GM23338 (cell line): ENCODE measurements at regions not wholly inside any gene's neighbourhood (a gene's known extent, or its start where the extent isn't known, plus 50 kb on each side); places are given as distances from the start of the nearest gene placed in this dataset.

Experiments used
- ATAC-seq: fragments of 200-7000 bp; cut with Tn5 transposase; 3 replicates; pipeline ENCODE4 v1.9.1; 2020
- DNase-seq: peaks from one replicate; pipeline ENCODE4 v3.0.0-alpha.2; 2015; ENCODE audit warnings: low spot score
- H2AFZ ChIP-seq: fragments of 200-600 bp; sonication (generic); 2 replicates; pipeline ENCODE4 v1.8.0; 2016; ENCODE audit warnings: antibody characterized with exemption, mild to moderate bottlenecking, moderate library complexity
- H3F3A ChIP-seq: fragments of 200-600 bp; sonication (generic); replicated peaks from 2 replicates; pipeline ENCODE4 v1.8.0; 2017; ENCODE audit warnings: antibody characterized with exemption, mixed run types, low read depth
- H3K27ac ChIP-seq: fragments of 200-600 bp; sonication (generic); 2 replicates; pipeline ENCODE4 v1.6.1; 2016; ENCODE audit warnings: low read depth
- H3K27me3 ChIP-seq: fragments of 200-600 bp; sonication (generic); 2 replicates; pipeline ENCODE4 v1.8.0; 2016; ENCODE audit warnings: mild to moderate bottlenecking, mixed run types, moderate library complexity; ENCODE audit not compliant: insufficient read depth
- H3K36me3 ChIP-seq: fragments of 200-600 bp; sonication (generic); 2 replicates; pipeline ENCODE4 v1.8.0; 2016; ENCODE audit warnings: mild to moderate bottlenecking; ENCODE audit not compliant: insufficient read depth
- H3K4me1 ChIP-seq: fragments of 200-600 bp; sonication (generic); 2 replicates; pipeline ENCODE4 v1.8.0; 2016; ENCODE audit warnings: mild to moderate bottlenecking, moderate library complexity; ENCODE audit not compliant: insufficient read depth
- H3K4me2 ChIP-seq: fragments of 200-600 bp; sonication (generic); 2 replicates; pipeline ENCODE4 v1.7.1; 2017; ENCODE audit warnings: mixed run types
- H3K4me3 ChIP-seq: fragments of 200-600 bp; sonication (generic); 2 replicates; pipeline ENCODE4 v1.6.1; 2016; ENCODE audit warnings: mixed run types
- H3K79me2 ChIP-seq: fragments of 200-600 bp; sonication (generic); replicated peaks from 2 replicates; pipeline ENCODE4 v1.8.0; 2017; ENCODE audit warnings: mild to moderate bottlenecking; ENCODE audit not compliant: insufficient read depth
- H3K9me2 ChIP-seq: fragments of 200-600 bp; sonication (generic); 2 replicates; pipeline ENCODE4 v1.8.0; 2017; ENCODE audit not compliant: insufficient read depth
- H4K20me1 ChIP-seq: fragments of 200-600 bp; sonication (generic); replicated peaks from 2 replicates; pipeline ENCODE4 v1.8.0; 2017; ENCODE audit warnings: mild to moderate bottlenecking; ENCODE audit not compliant: insufficient read depth
- H3K27ac Mint-ChIP-seq: 2 replicates; pipeline ENCODE4 v1.8.0; 2020; ENCODE audit warnings: inconsistent platforms, mild to moderate bottlenecking, moderate library complexity, mixed read lengths
- H3K27me3 Mint-ChIP-seq: 3 replicates; pipeline ENCODE4 v1.8.0; 2022; ENCODE audit warnings: low read depth, mild to moderate bottlenecking, moderate library complexity, mixed read lengths, inconsistent platforms; ENCODE audit not compliant: insufficient read depth, poor library complexity
- H3K36me3 Mint-ChIP-seq: 3 replicates; pipeline ENCODE4 v1.8.0; 2021; ENCODE audit warnings: low read depth, mild to moderate bottlenecking, inconsistent platforms, moderate library complexity, mixed read lengths
- H3K4me1 Mint-ChIP-seq: 3 replicates; pipeline ENCODE4 v1.8.0; 2020; ENCODE audit warnings: mild to moderate bottlenecking, inconsistent platforms, mixed read lengths
- H3K4me3 Mint-ChIP-seq: 3 replicates; pipeline ENCODE4 v1.8.0; 2021; ENCODE audit warnings: moderate library complexity, mild to moderate bottlenecking, inconsistent platforms, mixed read lengths
- H3K9me3 Mint-ChIP-seq: 3 replicates; pipeline ENCODE4 v1.8.0; 2020; ENCODE audit warnings: moderate library complexity, mild to moderate bottlenecking, inconsistent platforms, mixed read lengths
- CREB1 ChIP-seq: fragments of 250-450 bp; sonication (Bioruptor Pico); IDR thresholded peaks from 2 replicates; pipeline ENCODE4 v1.5.0; 2020; ENCODE audit warnings: low read depth, mild to moderate bottlenecking, moderate library complexity
- ETS1 ChIP-seq: IDR thresholded peaks from 2 replicates; pipeline ENCODE4 v1.6.1; 2016; ENCODE audit warnings: antibody characterized with exemption
- EZH2 ChIP-seq: fragments of 200-600 bp; sonication (generic); IDR thresholded peaks from one replicate; pipeline ENCODE4 v1.8.0; 2017; ENCODE audit warnings: antibody characterized with exemption, mild to moderate bottlenecking, low read depth; ENCODE audit not compliant: unreplicated experiment
- EZH2phosphoT487 ChIP-seq: fragments of 200-600 bp; sonication (generic); IDR thresholded peaks from one replicate; pipeline ENCODE4 v1.8.1; 2018; ENCODE audit warnings: antibody characterized with exemption; ENCODE audit not compliant: unreplicated experiment
- JUNB ChIP-seq: IDR thresholded peaks from one replicate; pipeline ENCODE4 v1.6.1; 2016; ENCODE audit warnings: antibody characterized with exemption; ENCODE audit not compliant: unreplicated experiment
- NANOG ChIP-seq: IDR thresholded peaks from 2 replicates; pipeline ENCODE4 v1.6.1; 2016; ENCODE audit warnings: antibody characterized with exemption, borderline replicate concordance
- POLR2AphosphoS5 ChIP-seq: IDR thresholded peaks from 2 replicates; pipeline ENCODE4 v1.6.1; 2016; ENCODE audit warnings: antibody characterized with exemption, low read depth
- STAT1 ChIP-seq: IDR thresholded peaks from one replicate; pipeline ENCODE4 v1.6.1; 2016; ENCODE audit warnings: antibody characterized with exemption; ENCODE audit not compliant: unreplicated experiment
- ZNF114 ChIP-seq: fragments of 250-450 bp; sonication (Bioruptor Pico); IDR thresholded peaks from 2 replicates; pipeline ENCODE4 v1.5.0; 2020; ENCODE audit warnings: mild to moderate bottlenecking, moderate library complexity
- ZNF331 ChIP-seq: fragments of 250-450 bp; sonication (Bioruptor Pico); IDR thresholded peaks from 2 replicates; pipeline ENCODE4 v1.5.0; 2020; ENCODE audit warnings: low read depth, mild to moderate bottlenecking, moderate library complexity
- TF ChIP-seq, protein P1 (sequence below), 2 experiments: fragments of 200-600 bp in 1 of 2; sonication (generic) in 1 of 2; conservative IDR thresholded peaks; 2 replicates each; pipeline versions ENCODE4 v1.5.1 to v1.6.1; 2016 to 2017; ENCODE audit warnings: antibody characterized with exemption in 2 of 2, low read depth in 2 of 2, mild to moderate bottlenecking in 2 of 2, moderate library complexity in 1 of 2
- TF ChIP-seq, protein P2 (sequence below): IDR thresholded peaks from one replicate; pipeline ENCODE4 v1.6.1; 2018; ENCODE audit warnings: antibody characterized with exemption; ENCODE audit not compliant: unreplicated experiment
- TF ChIP-seq, protein P3 (sequence below): fragments of 250-450 bp; sonication (Bioruptor Pico); IDR thresholded peaks from 2 replicates; pipeline ENCODE4 v1.5.0; 2020; ENCODE audit warnings: mild to moderate bottlenecking, moderate library complexity

- H3F3A ChIP-seq = no peaks in the 10 kb centered on the region
- H3K4me1 ChIP-seq = no peaks in the 10 kb centered on the region
- H3K27ac Mint-ChIP-seq = no peak overlapping the region
- H3K27me3 Mint-ChIP-seq = no peaks in the 10 kb centered on the region
- H3K4me3 ChIP-seq = no peak overlapping the region
- no peak overlapping the region for H3K27ac ChIP-seq
- no peak overlapping the region for H3K4me3 Mint-ChIP-seq
- H3K79me2 ChIP-seq = no peaks in the 10 kb centered on the region
- H3K36me3 Mint-ChIP-seq = no peaks in the 10 kb centered on the region; the same call in 1 of the 3 replicates
- H3K4me2 ChIP-seq = no peak overlapping the region
- H4K20me1 ChIP-seq = no peaks in the 10 kb centered on the region
- no peak for ATAC-seq
- no peaks in the 10 kb centered on the region for H3K27me3 ChIP-seq
- no peaks in the 10 kb centered on the region for H3K4me1 Mint-ChIP-seq
- DNase-seq = no peak
- H3K9me3 Mint-ChIP-seq = peaks cover 15% of the 10 kb centered on the region
- no peak for TF ChIP-seq JUNB
- no peak for TF ChIP-seq ETS1
- no peak for TF ChIP-seq POLR2AphosphoS5
- TF ChIP-seq CREB1 (CRISPR knock-in tag) = no peak
- TF ChIP-seq, protein P1, sequence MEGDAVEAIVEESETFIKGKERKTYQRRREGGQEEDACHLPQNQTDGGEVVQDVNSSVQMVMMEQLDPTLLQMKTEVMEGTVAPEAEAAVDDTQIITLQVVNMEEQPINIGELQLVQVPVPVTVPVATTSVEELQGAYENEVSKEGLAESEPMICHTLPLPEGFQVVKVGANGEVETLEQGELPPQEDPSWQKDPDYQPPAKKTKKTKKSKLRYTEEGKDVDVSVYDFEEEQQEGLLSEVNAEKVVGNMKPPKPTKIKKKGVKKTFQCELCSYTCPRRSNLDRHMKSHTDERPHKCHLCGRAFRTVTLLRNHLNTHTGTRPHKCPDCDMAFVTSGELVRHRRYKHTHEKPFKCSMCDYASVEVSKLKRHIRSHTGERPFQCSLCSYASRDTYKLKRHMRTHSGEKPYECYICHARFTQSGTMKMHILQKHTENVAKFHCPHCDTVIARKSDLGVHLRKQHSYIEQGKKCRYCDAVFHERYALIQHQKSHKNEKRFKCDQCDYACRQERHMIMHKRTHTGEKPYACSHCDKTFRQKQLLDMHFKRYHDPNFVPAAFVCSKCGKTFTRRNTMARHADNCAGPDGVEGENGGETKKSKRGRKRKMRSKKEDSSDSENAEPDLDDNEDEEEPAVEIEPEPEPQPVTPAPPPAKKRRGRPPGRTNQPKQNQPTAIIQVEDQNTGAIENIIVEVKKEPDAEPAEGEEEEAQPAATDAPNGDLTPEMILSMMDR (conservative IDR thresholded peaks at IDR 0.05; ENCODE audit: low read depth in 2 of 2) = no peak
- TF ChIP-seq, protein P2, sequence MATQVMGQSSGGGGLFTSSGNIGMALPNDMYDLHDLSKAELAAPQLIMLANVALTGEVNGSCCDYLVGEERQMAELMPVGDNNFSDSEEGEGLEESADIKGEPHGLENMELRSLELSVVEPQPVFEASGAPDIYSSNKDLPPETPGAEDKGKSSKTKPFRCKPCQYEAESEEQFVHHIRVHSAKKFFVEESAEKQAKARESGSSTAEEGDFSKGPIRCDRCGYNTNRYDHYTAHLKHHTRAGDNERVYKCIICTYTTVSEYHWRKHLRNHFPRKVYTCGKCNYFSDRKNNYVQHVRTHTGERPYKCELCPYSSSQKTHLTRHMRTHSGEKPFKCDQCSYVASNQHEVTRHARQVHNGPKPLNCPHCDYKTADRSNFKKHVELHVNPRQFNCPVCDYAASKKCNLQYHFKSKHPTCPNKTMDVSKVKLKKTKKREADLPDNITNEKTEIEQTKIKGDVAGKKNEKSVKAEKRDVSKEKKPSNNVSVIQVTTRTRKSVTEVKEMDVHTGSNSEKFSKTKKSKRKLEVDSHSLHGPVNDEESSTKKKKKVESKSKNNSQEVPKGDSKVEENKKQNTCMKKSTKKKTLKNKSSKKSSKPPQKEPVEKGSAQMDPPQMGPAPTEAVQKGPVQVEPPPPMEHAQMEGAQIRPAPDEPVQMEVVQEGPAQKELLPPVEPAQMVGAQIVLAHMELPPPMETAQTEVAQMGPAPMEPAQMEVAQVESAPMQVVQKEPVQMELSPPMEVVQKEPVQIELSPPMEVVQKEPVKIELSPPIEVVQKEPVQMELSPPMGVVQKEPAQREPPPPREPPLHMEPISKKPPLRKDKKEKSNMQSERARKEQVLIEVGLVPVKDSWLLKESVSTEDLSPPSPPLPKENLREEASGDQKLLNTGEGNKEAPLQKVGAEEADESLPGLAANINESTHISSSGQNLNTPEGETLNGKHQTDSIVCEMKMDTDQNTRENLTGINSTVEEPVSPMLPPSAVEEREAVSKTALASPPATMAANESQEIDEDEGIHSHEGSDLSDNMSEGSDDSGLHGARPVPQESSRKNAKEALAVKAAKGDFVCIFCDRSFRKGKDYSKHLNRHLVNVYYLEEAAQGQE = no peak
- TF ChIP-seq, protein P3, sequence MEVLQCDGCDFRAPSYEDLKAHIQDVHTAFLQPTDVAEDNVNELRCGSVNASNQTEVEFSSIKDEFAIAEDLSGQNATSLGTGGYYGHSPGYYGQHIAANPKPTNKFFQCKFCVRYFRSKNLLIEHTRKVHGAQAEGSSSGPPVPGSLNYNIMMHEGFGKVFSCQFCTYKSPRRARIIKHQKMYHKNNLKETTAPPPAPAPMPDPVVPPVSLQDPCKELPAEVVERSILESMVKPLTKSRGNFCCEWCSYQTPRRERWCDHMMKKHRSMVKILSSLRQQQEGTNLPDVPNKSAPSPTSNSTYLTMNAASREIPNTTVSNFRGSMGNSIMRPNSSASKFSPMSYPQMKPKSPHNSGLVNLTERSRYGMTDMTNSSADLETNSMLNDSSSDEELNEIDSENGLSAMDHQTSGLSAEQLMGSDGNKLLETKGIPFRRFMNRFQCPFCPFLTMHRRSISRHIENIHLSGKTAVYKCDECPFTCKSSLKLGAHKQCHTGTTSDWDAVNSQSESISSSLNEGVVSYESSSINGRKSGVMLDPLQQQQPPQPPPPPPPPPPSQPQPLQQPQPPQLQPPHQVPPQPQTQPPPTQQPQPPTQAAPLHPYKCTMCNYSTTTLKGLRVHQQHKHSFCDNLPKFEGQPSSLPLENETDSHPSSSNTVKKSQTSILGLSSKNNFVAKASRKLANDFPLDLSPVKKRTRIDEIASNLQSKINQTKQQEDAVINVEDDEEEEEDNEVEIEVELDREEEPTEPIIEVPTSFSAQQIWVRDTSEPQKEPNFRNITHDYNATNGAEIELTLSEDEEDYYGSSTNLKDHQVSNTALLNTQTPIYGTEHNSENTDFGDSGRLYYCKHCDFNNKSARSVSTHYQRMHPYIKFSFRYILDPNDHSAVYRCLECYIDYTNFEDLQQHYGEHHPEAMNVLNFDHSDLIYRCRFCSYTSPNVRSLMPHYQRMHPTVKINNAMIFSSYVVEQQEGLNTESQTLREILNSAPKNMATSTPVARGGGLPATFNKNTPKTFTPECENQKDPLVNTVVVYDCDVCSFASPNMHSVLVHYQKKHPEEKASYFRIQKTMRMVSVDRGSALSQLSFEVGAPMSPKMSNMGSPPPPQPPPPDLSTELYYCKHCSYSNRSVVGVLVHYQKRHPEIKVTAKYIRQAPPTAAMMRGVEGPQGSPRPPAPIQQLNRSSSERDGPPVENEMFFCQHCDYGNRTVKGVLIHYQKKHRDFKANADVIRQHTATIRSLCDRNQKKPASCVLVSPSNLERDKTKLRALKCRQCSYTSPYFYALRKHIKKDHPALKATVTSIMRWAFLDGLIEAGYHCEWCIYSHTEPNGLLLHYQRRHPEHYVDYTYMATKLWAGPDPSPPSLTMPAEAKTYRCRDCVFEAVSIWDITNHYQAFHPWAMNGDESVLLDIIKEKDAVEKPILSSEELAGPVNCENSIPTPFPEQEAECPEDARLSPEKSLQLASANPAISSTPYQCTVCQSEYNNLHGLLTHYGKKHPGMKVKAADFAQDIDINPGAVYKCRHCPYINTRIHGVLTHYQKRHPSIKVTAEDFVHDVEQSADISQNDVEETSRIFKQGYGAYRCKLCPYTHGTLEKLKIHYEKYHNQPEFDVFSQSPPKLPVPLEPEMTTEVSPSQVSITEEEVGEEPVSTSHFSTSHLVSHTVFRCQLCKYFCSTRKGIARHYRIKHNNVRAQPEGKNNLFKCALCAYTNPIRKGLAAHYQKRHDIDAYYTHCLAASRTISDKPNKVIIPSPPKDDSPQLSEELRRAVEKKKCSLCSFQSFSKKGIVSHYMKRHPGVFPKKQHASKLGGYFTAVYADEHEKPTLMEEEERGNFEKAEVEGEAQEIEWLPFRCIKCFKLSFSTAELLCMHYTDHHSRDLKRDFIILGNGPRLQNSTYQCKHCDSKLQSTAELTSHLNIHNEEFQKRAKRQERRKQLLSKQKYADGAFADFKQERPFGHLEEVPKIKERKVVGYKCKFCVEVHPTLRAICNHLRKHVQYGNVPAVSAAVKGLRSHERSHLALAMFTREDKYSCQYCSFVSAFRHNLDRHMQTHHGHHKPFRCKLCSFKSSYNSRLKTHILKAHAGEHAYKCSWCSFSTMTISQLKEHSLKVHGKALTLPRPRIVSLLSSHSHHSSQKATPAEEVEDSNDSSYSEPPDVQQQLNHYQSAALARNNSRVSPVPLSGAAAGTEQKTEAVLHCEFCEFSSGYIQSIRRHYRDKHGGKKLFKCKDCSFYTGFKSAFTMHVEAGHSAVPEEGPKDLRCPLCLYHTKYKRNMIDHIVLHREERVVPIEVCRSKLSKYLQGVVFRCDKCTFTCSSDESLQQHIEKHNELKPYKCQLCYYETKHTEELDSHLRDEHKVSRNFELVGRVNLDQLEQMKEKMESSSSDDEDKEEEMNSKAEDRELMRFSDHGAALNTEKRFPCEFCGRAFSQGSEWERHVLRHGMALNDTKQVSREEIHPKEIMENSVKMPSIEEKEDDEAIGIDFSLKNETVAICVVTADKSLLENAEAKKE (CRISPR knock-in tag) = no peak
- no peak for TF ChIP-seq ZNF331
- no peak for TF ChIP-seq NANOG
- no peak for TF ChIP-seq EZH2phosphoT487
- TF ChIP-seq ZNF114 (CRISPR knock-in tag) = no peak
- TF ChIP-seq STAT1 = no peak
- no peak for TF ChIP-seq EZH2
- H3K36me3 ChIP-seq = no peaks in the 10 kb centered on the region
- H2AFZ ChIP-seq = no peak overlapping the region
- no peaks in the 10 kb centered on the region for H3K9me2 ChIP-seq
Observed at GRCh38 chr4:85024671-85025070, 58.2 kb upstream of the WDFY3 start.
